K562 (cell line): ENCODE measurements at regions not wholly inside any gene's neighbourhood (a gene's known extent, or its start where the extent isn't known, plus 50 kb on each side); places are given as distances from the start of the nearest gene placed in this dataset.

Experiments
- ATF4 ChIP-seq: fragments of 450-650 bp; formaldehyde crosslinking; IDR thresholded peaks from 2 replicates; pipeline ENCODE4 v1.4.0; 2022; ENCODE audit warnings: mild to moderate bottlenecking, moderate library complexity
- FOXK2 ChIP-seq, 2 experiments: fragments of 450-650 bp; IDR thresholded peaks in 1 of 2; conservative IDR thresholded peaks in 1 of 2; 2 replicates each; pipeline ENCODE4 v1.6.1; 2016; ENCODE audit warnings: low read depth in 2 of 2, mild to moderate bottlenecking in 1 of 2
- TSHZ1 ChIP-seq: fragments of 250-450 bp; sonication (Bioruptor Pico); IDR thresholded peaks from 2 replicates; pipeline ENCODE4 v1.4.0; 2020; ENCODE audit warnings: mild to moderate bottlenecking, moderate library complexity
- ZBED1 ChIP-seq: IDR thresholded peaks from 2 replicates; pipeline ENCODE4 v1.6.1; 2014
- TF ChIP-seq, protein P1 (sequence below): fragments of 450-650 bp; IDR thresholded peaks from 2 replicates; pipeline ENCODE4 v1.6.1; 2017; ENCODE audit warnings: antibody characterized with exemption, mild to moderate bottlenecking

- TF ChIP-seq FOXK2 (conservative IDR thresholded peaks at IDR 0.05 in 1 of 2, IDR thresholded peaks at IDR 0.05 in 1 of 2; ENCODE audit: low read depth in 2 of 2) (no peak), ZBED1 (no peak), ATF4 (CRISPR knock-in tag) (no peak), TSHZ1 (no peak)
- TF ChIP-seq, protein P1, sequence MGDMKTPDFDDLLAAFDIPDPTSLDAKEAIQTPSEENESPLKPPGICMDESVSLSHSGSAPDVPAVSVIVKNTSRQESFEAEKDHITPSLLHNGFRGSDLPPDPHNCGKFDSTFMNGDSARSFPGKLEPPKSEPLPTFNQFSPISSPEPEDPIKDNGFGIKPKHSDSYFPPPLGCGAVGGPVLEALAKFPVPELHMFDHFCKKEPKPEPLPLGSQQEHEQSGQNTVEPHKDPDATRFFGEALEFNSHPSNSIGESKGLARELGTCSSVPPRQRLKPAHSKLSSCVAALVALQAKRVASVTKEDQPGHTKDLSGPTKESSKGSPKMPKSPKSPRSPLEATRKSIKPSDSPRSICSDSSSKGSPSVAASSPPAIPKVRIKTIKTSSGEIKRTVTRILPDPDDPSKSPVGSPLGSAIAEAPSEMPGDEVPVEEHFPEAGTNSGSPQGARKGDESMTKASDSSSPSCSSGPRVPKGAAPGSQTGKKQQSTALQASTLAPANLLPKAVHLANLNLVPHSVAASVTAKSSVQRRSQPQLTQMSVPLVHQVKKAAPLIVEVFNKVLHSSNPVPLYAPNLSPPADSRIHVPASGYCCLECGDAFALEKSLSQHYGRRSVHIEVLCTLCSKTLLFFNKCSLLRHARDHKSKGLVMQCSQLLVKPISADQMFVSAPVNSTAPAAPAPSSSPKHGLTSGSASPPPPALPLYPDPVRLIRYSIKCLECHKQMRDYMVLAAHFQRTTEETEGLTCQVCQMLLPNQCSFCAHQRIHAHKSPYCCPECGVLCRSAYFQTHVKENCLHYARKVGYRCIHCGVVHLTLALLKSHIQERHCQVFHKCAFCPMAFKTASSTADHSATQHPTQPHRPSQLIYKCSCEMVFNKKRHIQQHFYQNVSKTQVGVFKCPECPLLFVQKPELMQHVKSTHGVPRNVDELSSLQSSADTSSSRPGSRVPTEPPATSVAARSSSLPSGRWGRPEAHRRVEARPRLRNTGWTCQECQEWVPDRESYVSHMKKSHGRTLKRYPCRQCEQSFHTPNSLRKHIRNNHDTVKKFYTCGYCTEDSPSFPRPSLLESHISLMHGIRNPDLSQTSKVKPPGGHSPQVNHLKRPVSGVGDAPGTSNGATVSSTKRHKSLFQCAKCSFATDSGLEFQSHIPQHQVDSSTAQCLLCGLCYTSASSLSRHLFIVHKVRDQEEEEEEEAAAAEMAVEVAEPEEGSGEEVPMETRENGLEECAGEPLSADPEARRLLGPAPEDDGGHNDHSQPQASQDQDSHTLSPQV = no peak
Measured at GRCh38 chrX:10728806-10729389, 108.5 kb upstream of the MID1 start (continued).
